ENCODE measurements at regions not wholly inside any gene's neighbourhood (a gene's known extent, or its start where the extent isn't known, plus 50 kb on each side); places are given as distances from the start of the nearest gene placed in this dataset.

GRCh38 chr5:4785971-4786370, 354.2 kb upstream of the ADAMTS16 start:
- no peak overlapping the region for H3K4me3 ChIP-seq
- H3K4me1 ChIP-seq, result no peaks in the 10 kb centered on the region
- no peaks in the 10 kb centered on the region for H3K27me3 ChIP-seq
- H3K27ac ChIP-seq, result no peak overlapping the region
- WGBS, 2 donors (ENCODE audit: low coverage in 1 of 2), result 35 to 50% methylated on average over 1 of the region's 1 CpG
- peaks cover 0 to 15% (median 0%) of the 10 kb centered on the region in 3 donors for H3K9me3 ChIP-seq
- ATAC-seq, result no peak
- TF ChIP-seq, protein P1, sequence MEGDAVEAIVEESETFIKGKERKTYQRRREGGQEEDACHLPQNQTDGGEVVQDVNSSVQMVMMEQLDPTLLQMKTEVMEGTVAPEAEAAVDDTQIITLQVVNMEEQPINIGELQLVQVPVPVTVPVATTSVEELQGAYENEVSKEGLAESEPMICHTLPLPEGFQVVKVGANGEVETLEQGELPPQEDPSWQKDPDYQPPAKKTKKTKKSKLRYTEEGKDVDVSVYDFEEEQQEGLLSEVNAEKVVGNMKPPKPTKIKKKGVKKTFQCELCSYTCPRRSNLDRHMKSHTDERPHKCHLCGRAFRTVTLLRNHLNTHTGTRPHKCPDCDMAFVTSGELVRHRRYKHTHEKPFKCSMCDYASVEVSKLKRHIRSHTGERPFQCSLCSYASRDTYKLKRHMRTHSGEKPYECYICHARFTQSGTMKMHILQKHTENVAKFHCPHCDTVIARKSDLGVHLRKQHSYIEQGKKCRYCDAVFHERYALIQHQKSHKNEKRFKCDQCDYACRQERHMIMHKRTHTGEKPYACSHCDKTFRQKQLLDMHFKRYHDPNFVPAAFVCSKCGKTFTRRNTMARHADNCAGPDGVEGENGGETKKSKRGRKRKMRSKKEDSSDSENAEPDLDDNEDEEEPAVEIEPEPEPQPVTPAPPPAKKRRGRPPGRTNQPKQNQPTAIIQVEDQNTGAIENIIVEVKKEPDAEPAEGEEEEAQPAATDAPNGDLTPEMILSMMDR (IDR thresholded peaks at IDR 0.05), result no peak
- TF ChIP-seq POLR2AphosphoS5 (IDR thresholded peaks at IDR 0.05) (no peak), POLR2A (IDR thresholded peaks at IDR 0.05) (no peak), EP300 (IDR thresholded peaks at IDR 0.05) (no peak)
- H3K36me3 ChIP-seq, result no peaks in the 10 kb centered on the region

- Histone ChIP-seq H3K4me3 (no peak overlapping the region), H3K9me3 (no peaks in the 10 kb centered on the region), H3K4me1 (no peaks in the 10 kb centered on the region), H3K27ac (no peak overlapping the region), H3K36me3 (no peaks in the 10 kb centered on the region), H3K27me3 (no peaks in the 10 kb centered on the region)
- no peak for TF ChIP-seq POLR2A (IDR thresholded peaks at IDR 0.05)
- TF ChIP-seq, protein P1 (IDR thresholded peaks at IDR 0.05), result no peak
- no peak for TF ChIP-seq POLR2AphosphoS5 (IDR thresholded peaks at IDR 0.05)
- TF ChIP-seq EP300 (IDR thresholded peaks at IDR 0.05), result no peak
- ATAC-seq, result no peak
- 83% methylated on average over 2 of the region's 2 CpGs; no CpG with 5 or more reads in 1 of the 2 donors for WGBS, 2 donors (ENCODE audit: low coverage in 1 of 2)
Measured at GRCh38 chr5:4797445-4797844, 342.7 kb upstream of the ADAMTS16 start.

- no peaks in the 10 kb centered on the region for H3K4me1 ChIP-seq
- no peaks in the 10 kb centered on the region for H3K9me3 ChIP-seq
- no peak overlapping the region for H3K27ac ChIP-seq
- no peaks in the 10 kb centered on the region for H3K36me3 ChIP-seq
- no peak for ATAC-seq
- WGBS, 2 donors (ENCODE audit: low coverage in 1 of 2), result 33 to 44% methylated on average over 3 of the region's 3 CpGs
- no peak for TF ChIP-seq POLR2AphosphoS5 (IDR thresholded peaks at IDR 0.05)
- TF ChIP-seq POLR2A (IDR thresholded peaks at IDR 0.05), result no peak
- TF ChIP-seq, protein P1 (IDR thresholded peaks at IDR 0.05), result no peak
- no peak for TF ChIP-seq EP300 (IDR thresholded peaks at IDR 0.05)
- H3K4me3 ChIP-seq, result no peak overlapping the region
- no peaks in the 10 kb centered on the region for H3K27me3 ChIP-seq
Measured at GRCh38 chr5:4802044-4802443, 338.1 kb upstream of the ADAMTS16 start.

GRCh38 chr5:4804691-4805360, 335.3 kb upstream of the ADAMTS16 start:
- no peak for ATAC-seq

More at GRCh38 chr5:4804691-4805360, 335.3 kb upstream of the ADAMTS16 start:
- H3K27ac ChIP-seq, result no peak overlapping the region
- no peak overlapping the region for H3K4me3 ChIP-seq
- no peaks in the 10 kb centered on the region for H3K4me1 ChIP-seq
- H3K27me3 ChIP-seq, result no peaks in the 10 kb centered on the region
- no peaks in the 10 kb centered on the region for H3K36me3 ChIP-seq
- TF ChIP-seq, protein P1 (IDR thresholded peaks at IDR 0.05), result no peak
- TF ChIP-seq POLR2AphosphoS5 (IDR thresholded peaks at IDR 0.05) (no peak), POLR2A (IDR thresholded peaks at IDR 0.05) (no peak), EP300 (IDR thresholded peaks at IDR 0.05) (no peak)
- WGBS, 2 donors (ENCODE audit: low coverage in 1 of 2), result 65 to 75% methylated on average over 10 to 12 of the region's 12 CpGs
- peaks cover 0 to 6% (median 0%) of the 10 kb centered on the region in 3 donors for H3K9me3 ChIP-seq
